NOMO-1 treated with DMSO at 0.1 percent for 48 hours (cell line): ENCODE measurements at regions not wholly inside any gene's neighbourhood (a gene's known extent, or its start where the extent isn't known, plus 50 kb on each side); places are given as distances from the start of the nearest gene placed in this dataset.
"Not testable (repeated sequence)": the region's sequence is repeated elsewhere in the genome, so short reads cannot be mapped to it uniquely, and the experiment has no call there.

ENCODE experiments used
- DNase-seq: peaks from one replicate; lab custom pipeline; 2025; ENCODE audit not compliant: unreplicated experiment; lab: John Stamatoyannopoulos, UW

DNA sequence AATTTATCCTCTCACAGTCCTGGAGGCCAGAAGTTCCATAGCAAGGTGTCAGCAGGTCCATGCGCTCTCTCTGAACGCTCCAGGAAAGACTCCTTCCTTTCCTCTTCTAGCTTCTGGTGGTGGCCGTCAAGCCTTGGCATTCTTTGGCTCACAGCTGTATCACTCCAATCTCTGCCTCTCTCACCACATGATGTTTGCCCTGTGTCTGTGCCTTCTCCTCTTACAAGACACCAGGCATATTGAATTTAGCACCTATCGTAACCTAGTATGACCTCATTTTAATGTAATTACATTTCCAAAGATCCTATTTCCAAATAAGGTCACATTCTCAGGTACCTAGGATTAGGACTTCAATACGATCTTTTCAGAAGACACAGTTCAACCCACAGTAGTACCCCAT is 428.5 kb downstream of the CD83 start:
- no peak for DNase-seq

DNA sequence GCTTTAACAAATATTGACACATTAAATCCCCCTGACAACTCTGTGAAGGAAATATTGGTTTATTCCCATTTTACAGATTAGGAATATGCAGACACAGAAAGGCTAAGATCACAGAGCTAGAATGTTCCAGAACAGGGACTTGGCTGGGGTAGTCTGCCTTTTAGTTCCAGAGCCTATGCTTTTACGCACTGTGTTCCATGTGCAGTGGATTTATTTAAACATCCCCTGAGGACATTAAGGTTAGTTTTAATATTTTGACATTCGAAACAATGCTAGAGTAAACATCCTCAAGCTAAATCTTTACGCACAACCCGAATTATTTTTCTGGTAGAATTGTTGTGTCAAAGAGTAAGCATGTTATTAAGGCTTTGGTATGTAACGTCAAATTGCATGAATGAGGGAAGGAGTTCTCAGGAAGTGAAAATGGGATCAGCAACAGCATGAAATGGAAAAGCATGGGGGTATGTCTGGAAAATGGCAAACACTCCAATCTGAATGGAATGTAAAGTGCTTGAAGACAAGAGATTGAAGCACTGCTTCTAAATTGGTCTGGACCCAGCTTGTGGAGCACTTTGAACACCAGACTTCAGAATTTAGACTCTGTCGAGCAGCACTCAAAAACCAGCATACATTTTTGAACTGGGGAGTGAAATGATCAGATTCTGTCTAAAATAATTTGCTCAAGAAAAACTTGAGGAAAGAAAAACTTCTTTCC is 429.9 kb downstream of the CD83 start:
- DNase-seq: no peak

DNA sequence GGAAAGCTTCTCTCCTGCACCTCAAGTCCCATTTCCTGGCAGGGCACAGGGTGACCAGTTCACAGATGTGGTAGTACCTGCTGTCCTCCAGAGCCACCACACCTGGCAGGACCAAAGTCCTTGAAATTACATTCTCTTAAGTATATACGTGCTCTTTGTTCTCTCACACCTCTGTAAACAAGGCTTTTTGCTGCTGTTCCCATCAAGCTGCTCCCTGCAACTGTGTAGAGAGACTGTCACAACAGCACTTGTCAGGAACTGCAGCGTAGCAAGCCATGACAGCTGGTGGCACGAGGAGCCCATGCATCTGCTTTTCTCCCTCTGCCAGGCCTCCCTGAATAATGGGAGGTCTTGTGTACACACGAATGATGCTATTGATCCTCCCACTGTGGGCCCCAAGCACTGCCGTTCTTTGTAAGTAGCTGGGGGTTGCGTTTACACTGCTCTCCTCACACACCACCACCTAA is 431.8 kb downstream of the CD83 start:
- DNase-seq: no peak

DNA sequence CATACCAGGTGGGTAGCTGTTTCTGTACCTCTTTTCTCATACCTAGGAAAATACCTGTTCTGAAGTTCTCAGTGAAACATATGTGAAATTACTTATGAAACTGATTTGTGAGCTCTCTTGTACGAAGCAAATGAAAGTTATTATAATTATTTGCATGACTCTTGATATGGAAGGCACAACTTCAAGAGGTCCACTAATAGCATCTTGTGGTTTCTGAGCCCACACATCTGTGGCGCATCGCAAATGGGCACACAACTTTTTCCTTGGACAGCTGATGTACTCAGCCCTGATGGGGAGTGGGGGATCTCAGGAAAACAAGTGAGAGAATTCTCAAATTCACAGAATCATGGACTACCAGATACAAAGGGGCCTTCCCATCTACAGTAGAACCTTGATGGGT is 432.3 kb downstream of the CD83 start:
- DNase-seq: no peak

DNA sequence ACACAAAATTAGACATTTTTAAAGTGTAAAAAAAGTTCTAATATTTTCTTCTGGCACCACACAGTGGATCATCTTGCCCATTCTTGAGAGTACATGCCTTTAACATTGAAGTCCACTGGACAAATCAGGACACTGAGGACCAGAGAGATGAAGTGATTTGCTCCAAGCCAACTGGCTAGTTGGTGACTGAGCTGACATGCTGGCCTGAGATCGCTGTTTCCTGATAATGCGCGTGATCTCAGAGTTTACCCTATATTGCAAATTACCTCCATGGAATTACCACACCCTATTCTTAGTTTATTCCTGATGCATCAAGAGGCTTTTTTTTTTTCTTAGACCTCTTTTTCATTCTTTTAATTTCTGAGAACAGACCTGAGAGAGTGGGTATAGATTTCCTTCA is 432.8 kb downstream of the CD83 start:
- DNase-seq: no peak

DNA sequence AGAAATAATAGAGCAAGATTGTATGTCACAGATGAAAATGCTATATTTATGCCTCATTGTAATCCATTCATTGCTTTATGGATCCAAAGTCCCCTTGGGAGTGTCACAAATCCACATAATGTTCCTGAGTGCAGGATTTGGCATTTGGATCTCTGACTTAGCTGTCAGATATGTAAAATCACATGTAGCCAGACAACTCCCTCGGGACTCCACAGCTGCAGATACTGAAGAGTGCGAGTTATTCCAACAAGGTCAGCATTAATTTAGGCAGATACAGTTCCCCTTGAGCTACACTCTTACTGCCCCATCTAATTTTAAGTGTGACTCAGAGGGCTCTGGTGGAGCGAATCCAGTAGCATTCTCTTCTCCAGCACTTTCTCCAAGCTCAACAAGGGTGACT is 433.2 kb downstream of the CD83 start:
- no peak for DNase-seq

DNA sequence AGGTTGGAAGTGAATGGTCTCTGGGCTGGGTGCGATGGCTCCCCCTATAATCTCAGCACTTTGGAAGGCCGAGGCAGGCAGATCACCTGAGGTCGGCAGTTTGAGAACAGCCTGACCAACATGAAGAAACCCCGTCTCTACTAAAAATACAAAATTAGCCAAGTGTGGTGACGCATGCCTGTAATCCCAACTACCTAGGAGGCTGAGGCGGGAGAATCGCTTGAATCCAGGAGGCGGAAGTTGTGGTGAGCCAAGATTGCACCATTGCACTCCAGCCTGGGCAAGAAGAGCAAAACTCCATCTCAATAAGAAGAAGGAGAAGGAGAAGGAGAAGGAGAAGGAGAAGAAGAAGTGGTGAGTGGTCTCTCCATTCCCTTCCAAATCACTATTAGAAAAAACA is 434.0 kb downstream of the CD83 start:
- DNase-seq: not testable (repeated sequence)

DNA sequence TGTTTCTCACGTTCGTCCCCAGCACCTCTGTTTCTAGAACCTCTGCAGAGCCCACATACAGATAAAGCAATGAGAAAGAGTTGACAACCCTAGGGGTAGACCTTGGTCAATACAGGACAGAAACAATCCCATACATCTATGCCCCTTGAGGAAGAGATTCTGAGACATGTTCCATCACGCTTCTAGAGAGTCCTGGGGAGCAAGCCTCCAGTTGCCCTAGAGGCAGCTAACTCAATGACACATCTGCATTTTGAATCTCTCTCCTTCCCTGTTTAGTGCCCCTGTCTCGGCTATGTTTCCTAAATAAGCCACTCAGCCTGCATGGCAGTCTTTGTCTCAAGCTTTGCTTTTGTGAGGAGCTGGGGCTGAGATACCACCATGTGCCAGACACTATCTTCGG is 435.3 kb downstream of the CD83 start:
- DNase-seq: no peak

DNA sequence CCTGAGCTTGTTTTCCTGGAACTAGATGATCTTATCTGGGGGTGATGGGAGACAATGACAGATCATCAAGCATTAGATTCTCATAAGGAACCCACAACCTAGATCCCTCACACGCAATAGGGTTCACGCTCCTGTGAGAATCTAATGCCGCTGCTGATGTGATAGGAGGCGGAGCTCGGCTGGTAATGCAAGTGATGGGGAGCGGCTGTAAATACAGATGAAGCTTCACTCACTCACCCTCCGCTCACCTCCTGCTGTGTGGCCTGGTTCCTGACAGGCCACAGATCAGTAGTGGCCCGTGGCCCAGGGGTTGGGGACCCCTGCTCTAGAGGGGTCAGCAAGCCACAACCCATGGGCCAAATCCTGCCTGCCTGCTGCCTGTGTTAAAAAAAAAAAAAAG is 435.9 kb downstream of the CD83 start:
- no peak for DNase-seq

DNA sequence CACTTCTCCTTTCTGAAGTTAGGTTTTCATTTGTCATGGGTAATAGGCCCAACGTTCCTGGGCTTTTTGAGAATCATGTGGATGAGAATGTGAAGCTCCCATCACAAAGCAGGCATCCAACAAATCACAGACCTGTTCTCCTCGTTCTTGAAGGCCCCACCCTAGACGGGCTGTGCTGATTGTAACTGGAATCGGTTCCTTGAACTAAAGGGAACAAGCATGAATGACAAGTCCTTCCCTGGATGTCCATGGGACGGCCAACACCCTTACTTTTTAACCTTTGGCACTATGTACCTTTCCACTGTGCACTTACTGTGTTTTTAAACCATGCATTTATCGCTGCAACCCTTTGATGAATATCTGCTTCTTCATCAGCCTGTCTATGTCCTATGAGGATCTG is 438.2 kb downstream of the CD83 start:
- no peak for DNase-seq

DNA sequence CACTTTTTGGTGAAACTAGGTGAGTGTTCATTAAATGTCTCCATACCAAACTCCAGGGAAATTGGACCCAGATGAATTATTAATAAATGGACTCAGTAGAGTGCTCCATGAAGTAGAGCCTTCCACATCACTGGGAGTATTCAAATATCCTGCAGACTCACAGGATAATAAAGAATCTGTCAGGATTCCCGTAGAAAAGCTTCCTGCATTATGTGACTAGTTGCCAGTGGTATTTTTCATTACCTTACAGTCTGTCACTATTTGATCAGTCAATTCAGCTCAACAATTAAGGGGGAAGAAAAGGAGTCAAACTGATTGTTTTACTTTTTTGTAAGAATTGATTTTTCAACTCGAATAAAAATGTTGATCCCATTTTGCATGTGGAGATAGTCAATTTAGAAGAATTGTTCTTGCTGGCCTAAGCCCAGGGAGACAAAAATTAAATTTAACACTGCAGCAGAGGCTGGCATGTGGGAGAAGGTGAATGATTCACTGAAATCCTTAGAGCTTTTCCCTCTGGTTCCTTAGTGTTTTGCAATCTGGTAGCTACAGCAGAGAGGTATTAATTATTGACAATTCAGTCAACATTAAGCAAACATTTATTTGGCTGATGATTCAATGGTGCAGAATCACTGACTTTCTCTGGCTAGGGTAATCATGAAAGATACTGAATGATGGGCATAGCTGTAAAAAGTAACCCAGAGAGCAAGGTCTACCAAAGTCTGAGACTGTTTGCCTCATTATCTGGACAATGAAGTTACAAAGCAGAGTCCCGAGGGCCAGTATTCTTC is 442.4 kb downstream of the CD83 start:
- no peak for DNase-seq

DNA sequence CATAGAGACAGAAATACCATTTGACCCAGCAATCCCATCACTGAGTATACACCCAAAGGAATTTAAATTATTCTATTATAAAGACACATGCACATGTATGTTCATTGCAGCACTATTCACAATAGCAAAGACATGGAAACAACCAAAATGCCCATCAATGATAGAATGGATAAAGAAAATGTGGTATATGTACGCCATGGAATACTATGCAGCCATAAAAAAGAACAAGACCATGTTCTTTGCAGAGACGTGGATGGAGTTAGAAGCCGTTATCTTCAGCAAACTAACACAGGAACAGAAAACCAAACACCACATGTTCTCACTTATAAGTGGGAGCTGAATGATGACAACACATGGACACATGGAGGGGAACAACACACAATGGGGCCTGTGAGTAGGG is 444.0 kb downstream of the CD83 start:
- not testable (repeated sequence) for DNase-seq

DNA sequence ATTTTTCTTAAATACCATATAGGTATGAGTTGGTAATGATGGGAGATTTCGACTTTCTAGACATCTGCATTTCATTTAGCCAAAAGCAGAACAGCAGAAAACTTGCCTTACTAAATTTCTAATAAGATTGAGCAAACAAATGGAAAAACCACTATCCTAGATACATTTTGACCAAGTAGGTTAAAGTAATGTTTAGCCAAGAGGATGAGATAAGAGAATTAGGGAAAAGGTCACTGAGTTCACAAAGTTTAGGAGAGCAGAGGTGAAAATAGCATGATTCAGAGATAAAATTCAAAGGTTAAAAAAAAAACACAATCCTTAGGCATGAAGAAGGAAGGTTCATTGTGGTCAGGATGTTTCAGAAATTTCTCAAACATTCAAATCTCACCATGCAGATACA is 450.3 kb downstream of the CD83 start:
- no peak for DNase-seq

DNA sequence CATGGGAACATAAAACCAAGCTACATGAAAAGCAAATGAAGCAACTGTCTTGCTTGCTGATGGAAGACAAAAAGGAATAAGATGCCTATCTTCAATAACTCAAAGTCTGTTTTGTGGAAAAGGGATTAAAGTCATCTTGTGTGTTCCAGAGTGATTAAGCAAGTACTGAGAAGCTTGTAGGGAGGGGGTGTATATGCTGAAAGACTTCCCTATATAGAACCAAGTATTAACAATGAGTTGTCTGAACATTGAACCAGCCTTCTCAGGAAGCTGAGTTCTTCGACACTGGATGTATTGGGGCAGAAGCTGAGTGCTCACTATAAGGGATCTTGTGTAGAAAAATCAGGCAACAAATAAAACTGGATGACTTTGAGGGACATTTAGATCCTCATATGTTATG is 451.8 kb downstream of the CD83 start:
- DNase-seq: peak; percentile 7

DNA sequence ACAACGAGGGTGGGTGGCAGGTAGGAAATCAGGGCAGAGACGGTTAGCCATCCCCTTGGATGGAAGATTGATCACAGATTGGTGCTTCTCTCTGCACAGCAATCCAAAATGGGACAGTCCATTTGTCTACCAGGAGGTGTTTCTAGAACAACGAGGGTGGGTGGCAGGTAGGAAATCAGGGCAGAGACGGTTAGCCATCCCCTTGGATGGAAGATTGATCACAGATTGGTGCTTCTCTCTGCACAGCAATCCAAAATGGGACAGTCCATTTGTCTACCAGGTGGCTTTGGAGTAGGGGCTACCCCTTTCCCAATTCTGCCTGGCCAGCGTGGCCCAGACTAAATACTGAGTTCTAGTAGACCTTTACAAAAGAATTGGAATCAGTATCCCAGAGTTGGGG is 452.3 kb downstream of the CD83 start:
- not testable (repeated sequence) for DNase-seq

DNA sequence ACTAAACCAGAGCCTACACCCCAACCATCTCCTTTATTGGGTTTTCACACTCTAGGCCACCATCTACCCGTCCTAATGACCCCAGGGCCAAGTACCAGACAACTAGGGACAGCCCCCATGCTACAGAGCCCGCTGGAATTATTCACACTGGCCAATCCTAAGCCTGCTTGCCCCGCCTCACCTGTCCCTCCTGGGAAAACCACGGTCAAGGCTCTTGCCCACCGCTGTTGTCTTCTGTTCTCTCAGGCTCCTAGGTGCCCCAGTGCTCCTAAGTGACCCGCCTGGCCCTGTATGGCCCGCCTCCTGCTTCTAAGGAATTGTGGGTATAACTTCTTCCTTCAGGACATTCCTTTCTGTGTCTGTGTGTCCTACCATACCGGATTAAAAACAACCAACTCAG is 453.4 kb downstream of the CD83 start:
- DNase-seq: no peak

DNA sequence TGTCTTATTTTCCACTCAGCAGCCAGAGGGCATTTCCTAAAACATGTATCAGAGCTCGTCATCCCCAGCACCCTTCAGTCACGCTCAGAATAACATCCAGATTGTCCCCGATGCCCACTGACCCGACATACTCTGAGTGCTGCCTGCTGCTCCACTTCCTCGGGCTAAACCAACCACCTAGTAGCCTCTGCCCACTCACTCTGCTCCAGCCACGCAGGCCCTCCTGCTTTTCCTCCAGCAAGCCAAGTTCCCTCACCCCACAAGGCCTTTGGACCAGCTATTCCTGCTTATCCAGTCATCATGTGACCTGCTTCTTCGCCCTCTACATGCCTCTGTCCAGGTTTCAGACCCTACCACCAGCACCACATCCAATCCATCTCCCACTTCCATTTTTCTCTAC is 454.2 kb downstream of the CD83 start:
- no peak for DNase-seq

DNA sequence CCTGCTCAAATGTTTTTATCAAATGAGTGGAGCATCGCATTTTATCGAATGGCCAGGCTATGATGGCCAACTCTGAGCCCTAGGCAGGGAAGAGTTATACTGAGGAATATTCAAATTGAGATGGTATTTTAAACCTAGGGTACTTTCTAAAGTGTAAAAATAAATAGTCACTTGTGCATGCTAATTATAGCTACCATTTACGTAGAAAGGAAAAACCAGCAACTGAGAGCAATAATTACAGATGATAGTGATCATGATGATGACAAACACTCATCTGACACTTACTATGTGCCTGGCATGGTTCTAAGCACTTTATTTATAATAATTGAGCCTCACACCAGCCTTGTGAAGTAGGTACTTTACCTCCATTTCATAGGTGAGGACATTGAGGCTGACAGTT is 455.7 kb downstream of the CD83 start:
- DNase-seq: no peak

DNA sequence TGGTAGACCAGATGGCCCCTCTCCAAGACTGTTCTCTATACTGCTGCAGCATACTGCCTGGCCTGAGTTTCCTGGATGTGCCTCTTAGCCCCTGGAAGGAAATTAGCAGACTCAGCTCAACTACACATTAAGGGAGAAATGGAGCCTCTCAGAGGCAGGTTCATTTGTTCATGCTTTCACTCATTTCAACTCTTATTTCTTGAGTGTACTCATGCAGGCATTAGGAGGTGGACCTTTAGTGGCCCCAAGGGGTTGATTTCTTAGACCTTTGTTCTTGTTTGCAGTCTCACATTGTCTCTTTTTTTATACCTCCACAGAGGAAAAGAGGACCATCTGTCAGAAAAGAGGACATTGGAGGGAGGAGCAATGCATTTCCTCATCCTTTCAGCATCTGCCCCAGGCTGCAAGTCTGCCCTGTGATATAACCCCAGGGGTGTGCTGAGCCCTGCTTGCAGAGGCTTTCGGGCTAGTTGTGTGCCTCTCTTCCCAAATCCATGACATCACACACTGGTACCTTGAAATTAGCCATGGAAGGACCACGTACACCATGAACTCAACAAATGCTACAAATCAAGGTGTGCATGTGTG is 456.2 kb downstream of the CD83 start:
- no peak for DNase-seq

DNA sequence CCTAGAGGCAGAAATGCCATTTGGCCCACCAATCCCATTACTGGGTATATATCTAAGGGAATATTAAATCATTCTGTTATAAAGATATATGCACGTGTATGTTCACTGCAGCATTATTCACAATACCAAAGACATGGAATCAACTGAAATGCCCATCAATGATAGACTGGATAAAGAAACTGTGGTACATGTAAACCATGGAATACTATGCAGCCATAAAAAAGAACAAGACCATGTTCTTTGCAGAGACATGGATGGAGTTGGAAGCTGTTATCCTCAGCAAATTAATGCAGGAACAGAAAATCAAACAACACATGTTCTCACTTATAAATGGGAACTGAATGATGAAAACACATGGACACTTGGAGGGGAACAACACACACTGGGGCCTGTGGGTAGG is 458.4 kb downstream of the CD83 start:
- DNase-seq: no peak

DNA sequence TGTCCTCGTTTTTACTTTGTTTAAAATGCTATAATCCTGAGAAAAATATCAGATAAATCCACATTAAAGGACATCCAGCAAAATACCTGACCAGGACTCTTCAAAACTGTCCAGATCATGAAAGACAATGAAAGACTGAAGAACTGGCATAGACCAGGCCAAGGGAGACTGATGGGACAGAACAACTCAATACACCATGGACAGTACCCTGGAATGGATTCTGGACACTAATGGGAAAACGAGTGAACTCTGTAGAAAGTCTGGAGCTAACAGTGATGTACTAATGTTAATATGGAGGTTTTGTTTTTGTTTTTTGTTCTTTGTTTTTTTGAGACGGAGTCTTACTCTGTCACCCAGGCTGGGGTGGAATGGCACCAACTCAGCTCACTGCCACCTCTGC is 461.4 kb downstream of the CD83 start:
- no peak for DNase-seq

DNA sequence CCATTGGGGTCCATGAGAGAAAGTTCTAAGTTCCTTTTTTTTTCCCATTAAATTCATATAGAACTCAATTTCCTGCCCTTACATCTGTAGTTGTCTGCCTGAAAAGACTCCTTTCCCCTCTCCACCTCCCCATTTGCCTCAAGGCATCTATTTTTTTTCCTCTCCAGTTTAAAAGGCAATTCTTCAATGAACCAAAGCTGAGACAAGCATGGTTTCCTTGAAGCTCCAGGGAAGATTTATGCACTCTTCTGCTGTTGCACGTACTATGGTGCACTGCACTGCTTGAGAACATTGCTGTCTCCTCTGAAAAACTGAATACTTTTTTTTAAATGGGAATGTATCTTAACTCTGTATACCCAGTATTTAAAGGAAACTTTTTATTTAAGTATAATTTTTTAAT is 465.2 kb downstream of the CD83 start:
- no peak for DNase-seq
